GM19455 (cell line): ENCODE measurements at regions not wholly inside any gene's neighbourhood (a gene's known extent, or its start where the extent isn't known, plus 50 kb on each side); places are given as distances from the start of the nearest gene placed in this dataset.

Experiments
- ATAC-seq: cut with Tn5 transposase; IDR thresholded peaks from one replicate; pipeline ENCODE4 v1.9.1; 2021; ENCODE audit not compliant: unreplicated experiment

DNA sequence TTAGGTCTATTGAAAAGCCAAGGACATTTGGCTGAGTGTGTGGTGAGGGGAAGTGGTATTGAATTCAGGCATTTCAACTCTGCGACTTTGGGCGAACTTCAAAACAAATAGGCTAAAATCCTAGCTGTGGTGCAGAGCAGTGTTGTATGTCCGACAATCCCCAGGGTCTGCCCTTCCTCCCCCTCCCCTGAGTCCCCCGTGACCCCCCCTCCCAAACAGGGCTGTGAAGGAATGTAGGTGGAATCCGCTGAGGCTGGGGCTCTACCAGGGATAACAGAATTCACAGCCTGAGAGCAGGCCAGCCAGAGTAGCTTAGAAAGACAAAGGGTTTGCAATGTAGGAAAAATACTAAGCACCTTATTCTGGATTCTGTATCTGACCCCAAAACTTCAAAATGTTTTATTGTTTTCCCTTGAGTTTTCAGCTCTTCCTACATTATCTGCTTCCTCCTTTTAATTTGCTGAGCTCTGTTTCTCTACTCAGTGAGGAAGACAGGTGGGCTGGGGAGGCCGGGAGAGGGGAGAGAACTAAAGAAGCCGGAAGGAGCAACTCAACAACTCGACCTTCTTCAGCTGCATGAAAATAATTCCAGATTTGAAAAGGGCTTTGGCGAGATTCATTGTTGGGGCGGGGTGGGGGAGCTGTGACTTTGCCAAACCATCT lies 315.2 kb downstream of the BLID start:
- no peak for ATAC-seq

DNA sequence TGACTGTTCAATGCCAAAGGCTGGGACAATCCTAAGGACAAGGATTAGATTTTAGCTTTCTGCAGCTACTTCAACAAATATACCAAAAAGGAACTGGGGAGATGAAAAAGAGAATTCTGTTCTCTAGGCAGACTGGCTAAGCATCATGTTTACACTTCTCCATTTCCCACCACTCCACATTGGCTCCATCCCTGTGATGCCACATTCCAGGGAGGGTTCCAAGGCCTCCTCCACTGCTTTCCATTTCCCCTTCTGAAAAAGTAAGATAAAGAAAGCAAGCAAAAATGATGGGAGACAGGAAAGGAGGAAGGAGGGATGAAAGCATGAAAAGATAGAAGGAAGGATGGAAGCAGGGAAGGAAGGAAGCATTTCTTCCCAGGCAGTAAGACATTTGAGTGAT lies 315.8 kb downstream of the BLID start:
- ATAC-seq: no peak

DNA sequence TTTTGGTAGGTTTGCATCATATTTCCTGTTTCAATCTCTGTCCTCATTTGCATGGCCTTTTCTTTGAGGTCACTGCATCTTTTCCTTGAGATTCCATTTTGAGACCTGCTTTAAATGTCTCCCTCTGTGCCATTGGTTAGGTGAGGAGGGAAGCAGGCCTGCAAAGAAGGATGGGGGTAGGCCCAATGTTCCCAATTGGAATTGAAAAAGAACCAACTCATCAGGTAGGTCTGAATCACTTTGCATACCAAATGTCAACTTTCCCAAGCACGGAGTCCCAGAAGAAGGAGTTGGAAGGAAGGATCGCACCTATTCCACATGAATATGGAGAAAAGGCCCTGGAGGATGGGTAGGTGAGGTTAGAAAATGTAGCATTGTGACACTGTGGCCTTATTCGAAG lies 318.5 kb downstream of the BLID start:
- no peak for ATAC-seq

DNA sequence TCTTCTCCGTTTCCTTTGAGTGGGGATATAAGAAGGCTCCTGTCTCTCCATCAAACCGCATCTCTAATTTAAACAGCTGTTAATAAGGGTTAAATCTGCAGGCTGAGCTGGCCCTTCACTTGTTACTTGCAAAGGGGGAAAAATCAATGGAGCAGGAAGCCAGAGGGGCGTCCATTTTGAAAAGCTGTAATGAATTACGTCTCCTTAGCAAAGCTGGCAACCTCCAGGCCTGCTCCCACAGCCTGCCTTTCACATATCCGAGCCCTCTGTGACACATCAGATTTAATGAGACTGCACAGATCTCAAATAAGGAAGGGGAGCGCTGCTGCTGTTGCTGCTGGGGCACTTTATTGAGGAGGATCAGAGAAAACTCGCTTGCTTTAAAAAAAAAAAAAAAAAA lies 320.8 kb downstream of the BLID start:
- no peak for ATAC-seq

DNA sequence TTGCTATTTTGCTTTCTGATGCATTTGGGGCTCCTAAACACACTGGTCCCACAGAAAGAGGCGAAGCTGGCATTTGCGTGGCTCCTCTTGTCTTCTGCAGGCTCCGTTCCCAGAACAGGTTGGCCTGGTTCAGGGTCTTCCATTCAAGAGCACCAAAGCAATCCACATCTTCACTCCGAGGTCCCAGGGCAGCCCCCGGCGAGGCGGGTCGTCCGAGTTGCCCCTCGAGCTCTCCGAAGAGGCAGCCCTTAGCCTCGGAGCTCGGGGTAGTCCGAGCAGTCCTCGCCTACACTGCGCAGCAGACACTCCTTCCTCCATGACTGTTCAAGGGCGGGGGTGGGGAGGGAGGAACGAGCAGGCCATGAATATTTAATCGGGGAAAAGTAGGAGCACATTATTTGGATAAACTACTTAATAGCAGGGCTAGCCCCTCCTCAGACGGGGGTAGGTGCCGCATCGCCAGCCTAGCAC lies 321.3 kb downstream of the BLID start:
- no peak for ATAC-seq

DNA sequence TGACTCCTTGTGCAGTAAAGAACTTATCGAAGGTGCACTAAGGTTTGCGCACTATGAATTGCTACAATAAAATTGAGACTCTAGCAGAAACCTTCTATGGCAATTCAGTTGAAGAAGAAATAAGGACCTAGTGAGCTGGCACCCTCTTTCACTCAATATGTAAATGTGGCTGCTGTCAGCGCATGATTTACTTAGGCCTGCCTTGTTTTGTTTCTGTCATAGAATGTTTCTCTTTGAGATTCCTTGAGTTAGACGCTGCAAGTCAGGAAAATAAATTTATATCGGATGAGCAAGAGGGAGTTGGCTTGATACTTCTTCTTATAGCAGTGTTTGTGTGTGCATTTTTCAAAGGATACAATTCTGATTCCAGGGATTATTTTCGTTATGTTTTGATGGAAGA lies 322.1 kb downstream of the BLID start:
- no peak for ATAC-seq

DNA sequence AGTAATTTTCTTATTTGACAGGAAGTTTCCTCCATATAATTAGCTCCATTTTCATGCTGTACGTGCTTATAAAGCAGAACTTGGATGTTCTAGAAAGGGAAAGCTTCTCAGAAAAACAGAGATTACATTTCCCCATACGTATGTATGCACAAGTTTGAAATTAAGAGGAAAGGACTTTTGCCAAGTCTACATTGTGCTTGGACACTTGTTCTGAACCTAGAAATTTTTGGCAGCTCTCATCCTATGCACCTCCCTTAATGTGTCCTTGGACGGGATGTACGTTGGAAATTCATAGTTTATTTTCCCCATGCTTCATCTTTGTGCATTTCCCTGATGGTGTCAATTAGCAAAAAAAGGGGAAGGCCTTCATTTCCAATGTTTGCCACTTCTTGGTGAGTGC lies 322.7 kb downstream of the BLID start:
- no peak for ATAC-seq

DNA sequence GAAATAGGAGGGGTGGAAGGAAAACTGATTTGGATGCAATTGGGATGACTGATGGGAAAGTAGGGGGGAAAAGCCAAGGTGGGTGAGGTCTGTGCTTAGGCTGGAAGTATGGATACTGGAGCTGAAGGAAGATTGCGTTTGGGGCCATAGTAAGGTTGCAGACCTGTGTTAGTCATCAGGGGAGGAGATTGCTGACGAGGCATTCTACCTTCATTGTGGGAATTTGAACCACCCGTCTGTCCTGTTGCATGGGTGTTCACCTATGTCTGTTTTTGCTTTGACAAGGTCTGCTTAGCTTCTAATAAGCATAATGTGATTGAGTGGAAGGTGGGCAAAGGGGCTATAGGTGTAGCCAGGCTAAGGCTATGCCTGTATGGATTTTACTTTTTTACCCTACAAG lies 323.8 kb downstream of the BLID start:
- ATAC-seq: no peak

DNA sequence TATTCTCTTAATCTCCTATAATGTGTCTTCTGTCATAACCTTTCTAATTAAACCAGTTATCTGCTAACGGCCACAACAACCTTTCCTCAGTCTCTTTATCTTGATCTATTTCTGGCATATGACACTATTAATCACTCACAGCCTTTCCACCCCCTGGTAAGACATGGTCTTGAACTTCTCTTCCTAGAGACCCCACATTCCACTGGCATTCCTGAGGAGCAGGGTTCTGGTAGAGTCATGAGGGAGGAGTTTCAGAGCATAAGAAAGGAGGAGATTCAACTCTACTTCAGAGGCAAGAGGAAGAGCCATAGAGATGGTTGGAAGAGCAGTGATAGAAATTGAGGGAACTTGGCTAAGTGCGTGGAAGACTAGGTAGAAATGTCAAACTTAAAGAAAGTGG lies 325.6 kb downstream of the BLID start:
- ATAC-seq: no peak

DNA sequence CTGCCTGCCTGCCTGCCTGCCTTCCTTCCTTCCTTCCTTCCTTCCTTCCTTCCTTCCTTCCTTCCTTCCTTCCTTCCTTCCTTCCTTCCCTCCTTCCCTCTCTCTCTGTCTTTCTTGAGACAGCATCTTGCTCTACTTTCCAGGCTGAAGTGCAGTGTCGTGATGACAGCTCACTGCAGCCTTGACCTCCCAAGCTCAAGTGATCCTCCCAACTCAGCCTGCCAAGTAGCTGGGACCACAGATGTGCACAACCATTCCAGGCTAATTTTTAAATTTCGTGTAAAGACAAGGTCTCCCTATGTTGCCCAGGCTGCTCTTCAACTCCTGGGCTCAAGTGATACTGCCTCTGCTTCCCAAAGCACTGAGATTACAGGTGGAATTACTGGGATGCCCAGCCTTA lies 328.2 kb upstream of the SORL1-AS1 start:
- no peak for ATAC-seq

DNA sequence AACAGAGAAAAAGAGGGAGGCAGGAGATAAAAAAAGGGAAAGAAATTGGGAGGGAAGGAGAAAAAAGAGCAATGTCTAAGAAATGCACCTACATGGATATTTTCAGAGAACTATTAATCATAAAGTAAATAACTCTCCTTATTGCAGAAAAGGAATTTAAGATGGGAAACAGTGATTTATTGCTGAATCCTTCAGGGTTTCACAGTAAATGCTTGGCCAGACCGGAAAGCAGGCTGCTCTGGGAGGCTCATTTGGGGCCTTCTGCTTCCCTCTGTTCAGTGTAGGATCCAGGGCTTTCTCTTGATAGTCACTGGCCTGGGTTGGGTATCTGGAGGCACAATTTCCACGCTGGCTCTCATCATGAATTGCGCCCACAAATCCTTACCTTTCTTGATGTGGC lies 324.3 kb upstream of the SORL1-AS1 start:
- ATAC-seq: no peak

DNA sequence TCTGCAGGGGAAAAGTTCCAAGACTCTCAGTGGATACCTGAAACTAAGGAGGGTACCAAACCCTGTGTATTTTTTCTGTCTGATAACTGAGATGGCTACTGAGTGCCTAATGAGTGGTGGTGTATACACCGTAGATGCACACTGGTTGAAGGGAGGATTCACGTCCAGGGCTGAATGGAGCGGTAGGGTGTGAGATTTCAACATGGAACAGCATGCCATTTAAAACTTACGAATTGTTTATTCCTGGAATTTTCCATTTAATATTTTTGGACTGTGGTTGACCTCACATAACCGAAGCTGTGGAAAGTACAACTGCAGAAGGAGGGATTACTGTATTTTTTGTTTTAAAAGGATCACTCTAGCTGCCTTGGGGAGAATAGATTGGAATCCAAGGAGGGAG lies 322.5 kb upstream of the SORL1-AS1 start:
- no peak for ATAC-seq

DNA sequence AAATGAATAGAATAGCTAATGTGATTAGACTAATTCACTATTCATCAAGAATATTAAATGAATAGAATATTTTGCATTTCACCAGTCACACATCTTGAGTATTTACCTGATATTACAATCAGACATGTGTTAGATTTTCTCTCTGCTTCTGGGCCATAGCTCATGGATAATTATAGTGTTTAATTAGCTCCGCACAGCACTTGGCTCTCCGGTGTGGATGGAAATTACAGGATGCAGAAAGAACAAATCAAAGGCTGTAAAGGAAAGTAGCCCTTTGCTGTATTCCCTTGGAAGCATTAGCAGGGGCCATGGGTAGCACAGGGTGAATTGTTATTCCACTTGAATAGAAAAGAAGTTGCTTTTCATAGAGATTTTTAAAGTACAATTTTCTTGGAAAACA lies 320.3 kb upstream of the SORL1-AS1 start:
- ATAC-seq: no peak

DNA sequence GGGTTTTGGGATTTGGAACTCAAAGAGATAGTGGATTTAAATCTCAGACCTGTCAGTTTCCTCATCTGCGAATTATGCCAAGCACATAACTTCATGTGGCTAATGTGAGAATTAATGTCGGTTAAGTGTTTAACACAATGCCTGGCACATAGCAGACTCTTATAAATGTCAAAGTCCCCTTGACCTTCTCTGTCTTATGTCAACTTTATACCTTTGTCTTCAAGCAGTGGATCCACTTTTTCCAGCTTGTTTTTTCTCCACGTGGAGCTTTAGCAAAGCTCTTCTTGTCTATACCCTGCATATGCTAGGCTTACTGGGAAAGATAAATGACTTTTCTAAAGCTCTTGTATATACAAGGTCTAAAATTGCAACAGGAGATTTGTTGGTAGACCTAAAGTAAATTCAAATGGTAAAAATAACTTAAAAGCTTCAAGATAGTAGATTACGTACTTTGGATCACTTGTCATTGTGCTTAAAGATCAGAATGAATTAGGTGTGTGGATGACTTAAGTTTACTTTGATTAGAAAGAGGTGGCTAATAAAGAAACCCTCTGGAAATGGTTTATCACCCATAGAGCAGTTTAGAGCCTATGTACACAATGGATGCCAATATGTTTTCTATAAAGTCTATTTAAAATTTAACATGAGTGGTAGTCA lies 318.3 kb upstream of the SORL1-AS1 start:
- no peak for ATAC-seq

DNA sequence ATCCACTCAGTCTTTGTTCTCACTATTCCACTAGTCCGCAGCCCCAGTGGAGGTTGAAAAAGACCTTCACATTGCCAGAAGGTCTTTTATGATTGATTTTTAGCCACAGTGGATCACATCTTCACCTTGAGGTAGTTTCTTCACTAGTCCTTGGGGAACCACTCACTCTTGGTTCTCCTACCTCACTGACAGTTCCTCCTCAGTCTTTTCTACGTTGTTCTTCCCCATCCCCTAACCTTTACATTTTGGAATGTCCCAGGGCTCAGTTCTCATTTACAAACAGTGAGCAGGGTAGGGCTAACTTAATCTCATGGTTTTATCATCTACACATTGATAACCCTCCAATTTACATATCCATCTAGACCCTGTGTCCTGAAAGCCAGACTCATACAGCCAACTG lies 316.4 kb upstream of the SORL1-AS1 start:
- no peak for ATAC-seq

DNA sequence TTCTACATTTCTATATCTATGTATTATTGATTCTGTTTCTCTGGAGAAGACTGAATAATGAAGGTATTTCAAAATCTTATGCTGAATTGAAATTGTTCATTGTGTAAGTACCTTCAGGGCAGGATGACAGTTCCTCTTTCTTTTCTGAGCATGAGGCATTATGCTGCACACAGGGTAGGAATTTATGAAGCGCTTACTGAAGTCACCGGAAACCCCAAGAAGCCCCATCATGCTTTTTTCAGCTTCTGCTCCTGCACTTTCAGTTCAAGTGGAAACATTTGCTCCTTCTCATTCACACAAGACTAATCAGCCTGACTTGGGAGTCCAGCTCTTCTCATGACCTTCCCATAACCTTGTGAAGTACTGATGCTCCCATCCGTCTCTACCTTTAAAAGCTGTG lies 314.7 kb upstream of the SORL1-AS1 start:
- peak; percentile 72 for ATAC-seq

DNA sequence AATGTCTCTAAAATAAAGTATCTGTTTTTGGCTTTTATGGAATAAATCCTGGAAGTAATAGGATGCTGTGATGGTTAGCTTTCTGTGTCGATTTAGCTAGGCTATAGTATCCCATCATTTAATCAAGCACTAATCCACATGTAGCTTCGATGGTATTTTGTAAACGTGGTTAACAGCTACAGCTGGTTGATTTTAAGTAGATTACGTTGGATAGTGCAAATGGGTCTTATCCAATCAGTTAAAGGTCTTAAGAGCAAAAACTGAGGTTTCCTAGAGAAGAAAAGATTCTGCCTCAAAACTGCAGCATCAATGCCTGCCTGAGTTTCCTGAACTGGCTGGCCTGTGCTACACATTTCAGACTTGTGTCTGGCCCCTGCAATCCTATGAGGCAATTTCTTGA lies 314.2 kb upstream of the SORL1-AS1 start:
- peak; percentile 27 for ATAC-seq

DNA sequence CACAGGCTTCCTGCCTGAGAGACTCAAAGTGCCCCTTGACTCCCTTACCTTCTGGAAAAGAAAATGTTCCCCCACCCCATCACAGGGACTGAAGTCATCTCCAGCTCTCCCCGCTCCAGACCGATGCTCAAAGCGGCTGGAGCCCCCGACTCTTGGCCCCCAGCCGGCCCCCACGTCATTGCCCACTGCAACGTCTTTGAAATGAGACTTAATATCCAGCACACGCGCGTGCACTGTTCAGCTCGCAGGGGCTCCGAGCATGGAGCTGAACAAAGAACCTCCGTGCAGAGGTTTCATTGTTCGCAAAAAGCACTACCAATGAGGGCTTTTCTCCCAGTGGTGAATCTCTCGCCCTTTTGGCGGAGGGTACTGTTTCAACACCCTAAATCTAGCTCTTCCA lies 313.4 kb upstream of the SORL1-AS1 start:
- no peak for ATAC-seq

DNA sequence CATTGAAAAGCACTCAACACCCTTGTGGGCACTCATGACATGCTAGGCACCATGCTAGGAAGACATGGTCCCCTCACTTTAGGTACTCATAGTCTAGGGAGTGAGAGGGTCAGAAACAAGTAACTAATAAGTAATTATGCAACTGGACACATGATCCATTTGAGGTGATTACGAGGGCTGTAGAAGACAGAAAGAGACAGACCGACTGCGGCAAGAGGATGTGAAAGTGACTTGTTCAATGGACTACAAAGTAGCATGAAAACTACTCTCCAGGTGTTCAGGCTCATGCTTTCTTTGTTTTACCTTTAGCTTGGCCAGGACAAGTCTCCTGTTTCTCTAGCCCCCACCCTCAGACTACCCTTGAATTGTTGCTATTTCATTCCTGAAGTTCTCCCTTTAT lies 310.8 kb upstream of the SORL1-AS1 start:
- ATAC-seq: peak; percentile 64

DNA sequence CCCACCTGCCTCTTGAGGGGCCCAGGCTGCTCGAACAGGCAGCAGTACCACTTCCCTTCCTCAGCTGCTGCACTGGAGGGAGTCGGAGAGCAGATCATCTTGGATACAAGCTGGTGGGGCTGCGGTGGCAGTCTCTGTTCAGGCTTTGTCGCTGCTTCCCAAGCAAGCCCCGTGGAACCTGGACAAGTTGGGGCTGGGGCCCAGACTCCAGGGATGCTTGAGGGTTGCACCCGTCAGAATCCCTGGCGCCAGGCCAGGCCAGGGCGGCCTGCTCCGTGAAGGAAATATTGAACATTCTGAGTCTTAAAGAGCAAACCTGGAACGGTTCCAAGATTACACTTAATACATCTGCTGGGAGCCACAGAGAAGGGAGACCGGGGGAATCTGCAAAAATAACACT lies 310.1 kb upstream of the SORL1-AS1 start:
- ATAC-seq: no peak

DNA sequence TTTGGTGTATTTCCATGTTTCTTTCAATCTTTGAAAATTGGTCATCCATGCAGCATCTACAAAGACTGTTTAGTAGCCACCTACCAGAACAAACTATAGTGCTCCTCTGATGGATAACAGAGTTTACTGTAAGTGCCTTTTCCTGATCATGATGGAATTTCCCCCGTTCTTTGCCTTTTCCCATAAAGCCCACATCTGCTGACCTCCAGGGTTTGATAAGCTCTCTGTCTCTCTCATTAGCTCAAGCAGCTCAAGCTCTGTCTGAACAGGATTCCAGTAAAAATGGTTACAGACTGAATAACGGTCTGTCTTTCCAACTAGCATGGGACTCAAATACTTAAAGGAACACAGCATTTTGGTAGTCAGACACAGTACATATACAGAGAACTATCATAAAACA lies 308.4 kb upstream of the SORL1-AS1 start:
- no peak for ATAC-seq

DNA sequence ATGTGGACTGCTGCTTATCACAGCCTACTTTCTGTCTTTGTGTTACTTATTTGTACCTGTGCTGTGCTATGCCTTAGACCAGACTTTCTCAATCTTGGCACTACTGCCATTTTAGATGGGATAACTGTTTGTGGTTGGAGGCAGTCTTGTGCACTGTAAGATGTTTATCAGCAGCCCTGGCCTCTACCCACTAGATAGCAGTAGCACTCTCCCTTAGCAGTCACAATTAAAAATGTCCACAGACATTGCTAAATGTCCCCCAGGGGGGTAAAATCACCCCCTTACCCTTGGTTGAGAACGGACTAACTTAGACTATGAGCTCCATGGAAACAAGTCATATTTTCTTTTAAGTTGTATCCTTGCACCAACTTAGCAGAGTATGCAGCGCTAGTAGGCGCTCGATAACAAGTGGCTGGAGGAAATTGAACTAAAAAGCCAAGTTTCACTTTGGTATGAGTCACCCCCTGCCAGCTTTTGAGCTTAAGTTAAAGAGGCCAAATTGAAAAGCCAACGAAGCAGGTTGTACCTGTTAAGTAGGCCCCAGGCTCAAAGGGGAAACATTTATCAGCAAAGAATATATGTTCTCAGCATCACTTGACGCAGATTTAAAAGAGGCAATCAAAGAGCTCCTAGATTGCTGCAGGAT lies 304.8 kb upstream of the SORL1-AS1 start:
- no peak for ATAC-seq

DNA sequence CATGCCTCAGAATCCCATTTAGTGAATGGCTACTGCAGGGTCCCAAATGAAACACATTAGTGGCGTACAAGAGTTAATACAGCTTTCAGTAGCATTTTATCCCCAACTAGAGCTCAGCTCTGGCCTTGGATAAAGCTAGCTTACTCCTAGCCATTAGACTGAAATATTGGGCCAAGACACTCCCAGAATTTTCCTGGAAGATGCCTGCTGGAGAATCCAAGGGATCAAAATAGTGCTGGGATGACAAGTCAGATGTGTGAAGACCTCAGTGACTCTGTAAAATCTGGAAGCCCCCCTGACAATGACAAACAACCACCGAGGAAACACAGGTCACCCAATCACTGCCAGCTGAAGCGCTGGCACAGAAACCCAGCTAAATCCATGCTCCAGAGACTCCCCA lies 303.1 kb upstream of the SORL1-AS1 start:
- no peak for ATAC-seq
